Right atrium auricular region (tissue), 2 donors: ENCODE measurements at regions not wholly inside any gene's neighbourhood (a gene's known extent, or its start where the extent isn't known, plus 50 kb on each side); places are given as distances from the start of the nearest gene placed in this dataset.
"Not testable (repeated sequence)": the region's sequence is repeated elsewhere in the genome, so short reads cannot be mapped to it uniquely, and the experiment has no call there.

Source experiments
- DNase-seq: peaks from one replicate; pipeline ENCODE4 v3.0.0-alpha.2; 2019; ENCODE audit warnings: low spot score
- H3K27ac ChIP-seq, 2 donors: fragments of 200-600 bp; sonication (generic); 1 replicate in 1 of 2; 2 replicates in 1 of 2; pipeline ENCODE4 v1.5.1; 2016 to 2019
- H3K27me3 ChIP-seq, 2 donors: fragments of 200-600 bp; sonication (generic); one replicate each; pipeline versions ENCODE4 v1.5.1 to v1.6.0; 2017 to 2019
- H3K36me3 ChIP-seq: fragments of 200-600 bp; sonication (generic); one replicate; pipeline ENCODE4 v1.5.1; 2016
- H3K4me1 ChIP-seq, 2 donors: fragments of 200-600 bp; sonication (generic); one replicate each; pipeline versions ENCODE4 v1.5.1 to v1.6.0; 2017 to 2019
- H3K4me3 ChIP-seq, 2 donors: fragments of 200-600 bp; sonication (generic); 1 replicate in 1 of 2; 2 replicates in 1 of 2; pipeline ENCODE4 v1.5.1; 2017 to 2019; ENCODE audit warnings: mild to moderate bottlenecking in 1 of 2, moderate library complexity in 1 of 2
- H3K9me3 ChIP-seq, 2 donors: fragments of 200-600 bp; sonication (generic); one replicate each; pipeline ENCODE4 v1.5.1; 2019
- TF ChIP-seq, protein P1 (sequence below), 2 donors: fragments of 200-600 bp; sonication (generic); IDR thresholded peaks; one replicate each; pipeline ENCODE4 v1.5.1; 2019; ENCODE audit warnings: antibody characterized with exemption in 2 of 2

- DNase-seq, result no peak
- H3K36me3 ChIP-seq, result no peaks in the 10 kb centered on the region
- TF ChIP-seq, protein P1, sequence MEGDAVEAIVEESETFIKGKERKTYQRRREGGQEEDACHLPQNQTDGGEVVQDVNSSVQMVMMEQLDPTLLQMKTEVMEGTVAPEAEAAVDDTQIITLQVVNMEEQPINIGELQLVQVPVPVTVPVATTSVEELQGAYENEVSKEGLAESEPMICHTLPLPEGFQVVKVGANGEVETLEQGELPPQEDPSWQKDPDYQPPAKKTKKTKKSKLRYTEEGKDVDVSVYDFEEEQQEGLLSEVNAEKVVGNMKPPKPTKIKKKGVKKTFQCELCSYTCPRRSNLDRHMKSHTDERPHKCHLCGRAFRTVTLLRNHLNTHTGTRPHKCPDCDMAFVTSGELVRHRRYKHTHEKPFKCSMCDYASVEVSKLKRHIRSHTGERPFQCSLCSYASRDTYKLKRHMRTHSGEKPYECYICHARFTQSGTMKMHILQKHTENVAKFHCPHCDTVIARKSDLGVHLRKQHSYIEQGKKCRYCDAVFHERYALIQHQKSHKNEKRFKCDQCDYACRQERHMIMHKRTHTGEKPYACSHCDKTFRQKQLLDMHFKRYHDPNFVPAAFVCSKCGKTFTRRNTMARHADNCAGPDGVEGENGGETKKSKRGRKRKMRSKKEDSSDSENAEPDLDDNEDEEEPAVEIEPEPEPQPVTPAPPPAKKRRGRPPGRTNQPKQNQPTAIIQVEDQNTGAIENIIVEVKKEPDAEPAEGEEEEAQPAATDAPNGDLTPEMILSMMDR (IDR thresholded peaks at IDR 0.05), result no peak
- H3K27ac ChIP-seq, result no peak overlapping the region
- H3K4me3 ChIP-seq, result no peak overlapping the region
- no peaks in the 10 kb centered on the region for H3K9me3 ChIP-seq
- no peaks in the 10 kb centered on the region for H3K4me1 ChIP-seq
- no peaks in the 10 kb centered on the region for H3K27me3 ChIP-seq
Measured at GRCh38 chr2:84057917-84058560, 401.0 kb downstream of the SUCLG1 start.

GRCh38 chr2:84055816-84056215 lies 403.3 kb downstream of the SUCLG1 start:
- H3K4me3 ChIP-seq, result no peak overlapping the region
- DNase-seq, result no peak
- TF ChIP-seq, protein P1 (IDR thresholded peaks at IDR 0.05), result no peak
- no peaks in the 10 kb centered on the region for H3K4me1 ChIP-seq
- H3K9me3 ChIP-seq, result no peaks in the 10 kb centered on the region
- no peaks in the 10 kb centered on the region for H3K36me3 ChIP-seq
- H3K27ac ChIP-seq, result no peak overlapping the region
- no peaks in the 10 kb centered on the region for H3K27me3 ChIP-seq

DNA sequence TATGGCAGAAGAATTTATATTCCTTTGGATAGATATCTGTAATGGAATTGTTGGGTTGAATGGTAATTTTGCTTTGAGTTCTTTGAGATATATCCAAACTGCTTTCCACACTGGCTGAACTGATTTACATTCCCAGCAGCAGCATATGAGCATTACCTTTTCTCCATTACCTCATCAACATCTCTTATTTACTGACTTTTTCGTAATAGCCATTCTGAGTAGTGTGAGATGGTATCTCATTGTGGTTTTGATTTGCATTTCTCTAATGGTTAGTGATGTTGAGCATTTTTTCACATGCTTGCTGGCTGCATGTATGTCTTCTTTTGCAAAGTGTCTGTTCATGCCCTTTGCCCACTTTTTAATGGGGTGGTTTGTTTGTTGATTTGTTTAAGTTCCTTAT lies 404.5 kb downstream of the SUCLG1 start:
- H3K9me3 ChIP-seq, H3K4me3 ChIP-seq, H3K27ac ChIP-seq, H3K4me1 ChIP-seq, H3K27me3 ChIP-seq, H3K36me3 ChIP-seq, DNase-seq: not testable (repeated sequence)

DNA sequence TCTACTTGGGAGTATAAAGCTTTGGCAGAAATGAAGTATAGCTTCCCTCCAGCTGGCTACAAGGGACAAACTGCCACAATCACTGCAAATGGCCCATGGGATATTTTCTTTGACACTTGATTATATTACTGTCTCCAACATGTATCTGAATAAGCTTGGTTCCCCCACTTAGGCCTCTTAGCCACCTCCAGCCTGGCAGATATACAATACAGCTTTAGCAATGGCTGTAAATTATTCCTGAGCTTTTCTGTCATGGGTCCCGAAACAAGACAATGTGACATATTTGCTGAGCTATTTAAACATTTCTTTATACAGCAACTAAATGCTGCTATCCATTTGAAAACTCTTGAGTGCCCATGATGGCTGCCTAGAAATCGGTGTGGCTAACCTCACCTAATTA lies 406.2 kb downstream of the SUCLG1 start:
- Histone ChIP-seq H3K4me1 (no peaks in the 10 kb centered on the region), H3K9me3 (no peaks in the 10 kb centered on the region), H3K4me3 (no peak overlapping the region), H3K27me3 (no peaks in the 10 kb centered on the region), H3K27ac (no peak overlapping the region), H3K36me3 (no peaks in the 10 kb centered on the region)
- TF ChIP-seq, protein P1 (IDR thresholded peaks at IDR 0.05), result no peak
- DNase-seq, result no peak

DNA sequence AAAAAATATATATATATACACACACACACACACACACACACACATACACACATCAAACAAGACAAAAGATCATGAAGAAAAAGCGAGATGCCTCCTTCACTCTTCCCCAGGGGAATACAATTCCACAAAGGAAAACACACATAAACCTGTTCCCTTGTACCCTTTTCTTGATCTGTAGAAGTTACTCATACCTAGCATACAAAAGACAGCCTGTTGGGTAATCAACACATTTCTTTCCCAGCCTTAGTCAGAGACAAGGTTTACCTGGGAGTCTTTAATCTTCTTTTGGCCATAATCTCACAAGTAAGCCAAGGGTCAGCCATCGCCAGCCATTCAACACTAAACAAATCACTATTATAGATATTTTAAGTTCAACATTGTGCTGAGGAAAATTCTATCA lies 407.0 kb downstream of the SUCLG1 start:
- Histone ChIP-seq H3K36me3 (no peaks in the 10 kb centered on the region), H3K4me1 (no peaks in the 10 kb centered on the region), H3K27me3 (no peaks in the 10 kb centered on the region), H3K9me3 (no peaks in the 10 kb centered on the region), H3K27ac (no peak overlapping the region), H3K4me3 (no peak overlapping the region)
- TF ChIP-seq, protein P1 (IDR thresholded peaks at IDR 0.05), result no peak
- DNase-seq, result no peak

DNA sequence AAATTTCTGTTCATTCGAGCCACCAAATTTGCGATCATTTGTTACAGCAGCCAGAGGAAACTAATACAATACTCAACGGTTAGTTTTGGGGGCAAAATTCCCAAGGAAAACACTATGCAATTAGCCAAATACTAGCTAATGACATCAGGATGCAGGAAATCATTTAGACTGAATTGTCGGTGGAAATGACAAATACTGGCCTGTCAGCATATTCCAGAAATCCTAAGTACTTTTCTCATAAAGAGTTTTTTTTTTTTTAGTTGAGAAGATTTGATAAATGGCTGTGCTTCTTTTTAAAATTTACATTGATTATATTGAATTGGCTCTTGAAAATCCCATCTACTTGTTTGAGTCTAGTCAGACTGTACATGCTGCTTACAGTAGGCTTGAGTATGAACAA lies 410.1 kb downstream of the SUCLG1 start:
- DNase-seq, result no peak
- Histone ChIP-seq H3K4me3 (no peak overlapping the region), H3K27ac (no peak overlapping the region), H3K36me3 (no peaks in the 10 kb centered on the region), H3K9me3 (no peaks in the 10 kb centered on the region), H3K27me3 (no peaks in the 10 kb centered on the region), H3K4me1 (no peaks in the 10 kb centered on the region)
- TF ChIP-seq, protein P1 (IDR thresholded peaks at IDR 0.05), result no peak
